ENCODE measurements at regions not wholly inside any gene's neighbourhood (a gene's known extent, or its start where the extent isn't known, plus 50 kb on each side); places are given as distances from the start of the nearest gene placed in this dataset.

DNA sequence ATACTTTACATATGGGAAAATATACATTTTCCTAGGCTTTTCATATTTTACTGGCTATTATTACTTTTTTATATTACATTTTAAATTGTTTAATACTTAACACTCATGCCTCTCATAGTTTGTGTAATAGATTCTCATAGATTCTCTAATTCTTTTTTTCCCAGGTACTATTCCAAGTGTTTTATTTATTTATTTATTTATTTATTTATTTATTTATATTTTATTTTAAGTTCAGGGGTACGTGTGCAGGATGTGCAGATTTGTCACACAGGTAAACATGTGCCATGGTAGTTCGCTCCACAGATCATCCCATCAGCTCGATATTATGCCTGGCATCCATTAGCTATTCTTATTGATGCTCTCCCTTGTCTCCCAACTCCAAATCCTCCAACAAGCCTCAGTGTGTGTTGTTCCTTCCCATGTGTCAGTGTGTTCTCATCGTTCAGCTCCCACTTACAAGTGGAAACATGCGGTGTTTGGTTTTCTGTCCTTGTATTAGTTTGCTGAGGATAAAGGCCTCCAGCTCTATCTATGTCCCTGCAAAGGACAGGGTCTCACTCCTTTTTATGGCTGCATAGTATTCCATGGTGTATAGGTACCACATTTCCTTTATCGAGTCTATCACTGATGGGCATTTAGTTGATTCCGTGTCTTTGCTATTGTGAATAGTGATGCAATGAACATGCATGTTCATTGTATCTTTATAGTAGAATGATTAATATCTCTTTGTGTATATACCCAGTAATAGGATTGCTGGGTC lies 205.4 kb upstream of the P2RY1 start:
- TF ChIP-seq, protein P1, sequence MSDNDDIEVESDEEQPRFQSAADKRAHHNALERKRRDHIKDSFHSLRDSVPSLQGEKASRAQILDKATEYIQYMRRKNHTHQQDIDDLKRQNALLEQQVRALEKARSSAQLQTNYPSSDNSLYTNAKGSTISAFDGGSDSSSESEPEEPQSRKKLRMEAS (IDR thresholded peaks at IDR 0.05), result no peak
- no peak for TF ChIP-seq RAD21 (IDR thresholded peaks at IDR 0.05; ENCODE audit: low read depth)
- no peak for TF ChIP-seq ZBTB7A (IDR thresholded peaks at IDR 0.05; ENCODE audit: low read depth)
- no peak for TF ChIP-seq TAF1 (IDR thresholded peaks at IDR 0.05; ENCODE audit: low read depth)
- TF ChIP-seq EP300 (IDR thresholded peaks at IDR 0.05; ENCODE audit: borderline replicate concordance), result no peak
- no peak for TF ChIP-seq REST (IDR thresholded peaks at IDR 0.05; ENCODE audit: low read depth)
- TF ChIP-seq NFIC (IDR thresholded peaks at IDR 0.05), result no peak
- no peak for TF ChIP-seq YY1 (IDR thresholded peaks at IDR 0.05; ENCODE audit: low read depth)
- no peak for TF ChIP-seq TCF12 (IDR thresholded peaks at IDR 0.05; ENCODE audit: low read depth)
- no peak for TF ChIP-seq TEAD4 (IDR thresholded peaks at IDR 0.05)
- TF ChIP-seq FOXM1 (IDR thresholded peaks at IDR 0.05; ENCODE audit: borderline replicate concordance, low read depth), result no peak
- TF ChIP-seq CEBPB (IDR thresholded peaks at IDR 0.05), result no peak
